ENCODE measurements at regions not wholly inside any gene's neighbourhood (a gene's known extent, or its start where the extent isn't known, plus 50 kb on each side); places are given as distances from the start of the nearest gene placed in this dataset.
A peak's percentile ranks its signal among the peaks of the same experiment; 100 is the strongest.

DNA sequence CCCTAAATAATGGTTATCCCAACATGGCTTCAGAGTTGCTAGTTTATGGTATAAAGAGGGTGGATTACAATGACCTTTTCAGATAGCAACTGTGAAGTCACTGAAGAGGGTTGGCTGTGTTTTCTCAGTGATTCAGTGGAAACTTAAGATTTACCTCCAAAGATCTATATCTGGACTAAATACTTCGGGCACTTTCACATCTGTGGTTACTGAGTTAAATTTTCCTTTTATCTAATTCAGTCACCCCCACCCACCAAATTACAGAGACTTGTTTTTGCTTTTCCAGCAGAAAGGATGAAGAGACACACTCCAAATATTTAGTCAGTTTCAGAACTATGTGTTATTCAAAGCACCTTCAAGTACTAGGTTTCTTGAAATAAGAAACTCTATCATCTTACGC, 573.2 kb downstream of the CCDC171 start:
- DNase-seq (ENCODE audit: low read depth, low spot score), result no peak
- H3K27ac ChIP-seq, result no peak overlapping the region

DNA sequence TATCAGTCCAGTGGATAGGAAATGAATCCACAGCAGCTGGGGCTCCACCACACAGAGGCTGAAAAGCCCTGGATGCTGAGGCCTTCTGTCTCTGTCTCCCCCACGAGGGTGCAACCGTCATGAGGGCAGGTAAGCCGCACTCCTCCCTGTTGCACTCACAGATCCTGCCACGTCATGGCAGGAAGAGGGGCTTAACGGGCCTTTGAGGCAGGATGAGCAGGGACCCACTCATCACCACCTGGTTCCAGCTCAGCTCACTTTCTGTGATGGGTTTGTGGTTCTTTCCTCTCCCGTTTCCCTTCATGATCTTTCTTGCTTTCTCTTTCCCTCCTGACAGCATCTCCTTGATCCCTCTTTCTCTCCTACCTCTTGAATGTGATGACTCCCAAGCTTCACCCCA, 575.2 kb downstream of the CCDC171 start:
- DNase-seq (ENCODE audit: low read depth, low spot score), result no peak

DNA sequence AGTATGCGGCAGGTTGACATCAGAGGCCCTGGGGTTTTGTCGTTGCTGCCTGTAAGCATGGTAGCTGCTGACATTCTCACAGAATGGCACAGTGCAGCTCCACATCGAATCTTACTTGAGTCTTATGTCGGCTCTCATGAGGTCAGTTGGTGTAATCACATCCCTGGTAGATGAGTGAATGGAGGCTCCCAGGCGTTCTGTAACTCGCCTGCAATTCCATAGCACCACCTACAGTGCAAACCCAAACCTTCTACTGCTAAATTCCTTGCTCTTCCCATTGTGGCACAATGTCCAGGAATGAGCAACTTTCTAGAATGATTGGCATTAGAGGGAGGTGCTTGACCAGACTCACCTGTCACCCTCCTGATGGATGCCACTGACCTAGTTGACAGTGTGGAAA, 578.4 kb downstream of the CCDC171 start:
- no peak for DNase-seq (ENCODE audit: low read depth, low spot score)
- no peak overlapping the region for H3K27ac ChIP-seq

More for the DNA sequence above, 575.2 kb downstream of the CCDC171 start:
- no peak overlapping the region for H3K27ac ChIP-seq

DNA sequence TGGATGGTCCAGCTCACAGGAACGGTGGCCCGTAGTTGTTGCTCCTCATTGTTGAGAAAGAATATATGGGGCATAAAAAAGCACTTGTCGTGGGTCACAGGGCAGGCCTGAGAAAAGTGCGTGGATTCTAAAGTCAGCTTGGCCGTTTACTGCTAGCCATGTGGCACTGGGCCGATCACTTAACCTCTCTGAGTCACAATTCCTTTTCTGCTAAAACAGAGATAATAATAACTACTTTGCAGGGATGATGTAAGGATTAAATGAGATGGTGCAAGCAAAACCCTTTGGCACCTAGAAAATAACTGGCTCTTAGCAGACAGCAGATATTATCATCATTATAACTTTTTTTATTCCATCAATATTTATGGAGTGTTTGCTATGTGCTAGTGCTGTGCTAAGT, 579.7 kb downstream of the CCDC171 start:
- H3K27ac ChIP-seq, result no peak overlapping the region
- no peak for DNase-seq (ENCODE audit: low read depth, low spot score)

DNA sequence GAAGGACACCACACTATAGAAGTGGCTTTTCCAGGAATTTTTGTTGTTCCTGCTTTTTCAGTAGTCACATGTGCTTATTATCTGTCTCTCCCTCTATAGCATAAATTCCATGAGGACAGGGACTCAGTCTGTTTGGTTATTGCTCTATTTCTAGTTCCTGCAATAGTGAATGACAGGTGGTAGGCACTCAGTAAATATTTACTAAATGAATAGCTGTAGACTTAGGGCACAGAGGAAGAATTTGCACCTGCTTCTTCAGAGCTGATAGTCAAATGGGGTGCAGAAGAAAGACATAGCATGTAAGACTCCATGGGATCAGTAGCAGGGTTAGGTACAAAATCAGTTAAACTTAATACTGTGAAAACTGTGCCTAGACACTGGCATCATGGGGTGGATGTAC, 580.2 kb downstream of the CCDC171 start:
- no peak for DNase-seq (ENCODE audit: low read depth, low spot score)
- no peak overlapping the region for H3K27ac ChIP-seq

DNA sequence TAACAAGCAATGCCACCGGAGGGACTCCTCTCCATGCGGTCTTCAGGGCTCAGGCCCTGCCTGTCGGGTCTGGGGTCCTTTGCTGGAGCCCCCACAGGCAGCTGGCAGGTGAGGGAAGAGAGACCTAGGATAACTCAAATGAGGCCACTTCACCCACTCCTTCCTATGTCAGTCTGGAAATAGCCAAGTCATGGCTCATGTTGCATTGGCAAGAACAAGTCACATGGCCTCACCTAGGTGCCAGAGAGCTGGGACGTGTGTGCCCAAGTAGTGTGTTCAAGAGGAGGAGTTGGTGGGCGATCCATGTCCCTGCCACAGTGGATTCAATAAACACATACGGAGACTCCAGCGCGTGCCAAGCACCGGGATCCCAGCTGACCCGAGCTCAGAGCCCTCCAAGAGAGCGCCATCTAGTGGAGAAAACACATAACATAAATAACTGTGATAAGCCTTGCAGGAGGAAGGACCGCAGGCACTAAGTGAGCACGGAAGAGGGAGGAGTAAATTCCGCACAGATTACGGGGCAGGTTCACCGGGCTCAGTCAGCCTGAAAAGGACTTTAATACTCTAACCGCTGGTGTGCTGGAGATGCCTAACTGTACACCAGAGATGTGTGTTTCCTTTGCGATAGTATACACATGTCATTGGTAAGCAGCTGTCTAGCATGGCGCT, 580.8 kb downstream of the CCDC171 start:
- peak; percentile 43 for DNase-seq (ENCODE audit: low read depth, low spot score)
- H3K27ac ChIP-seq, result peak overlapping the region; percentile 70

DNA sequence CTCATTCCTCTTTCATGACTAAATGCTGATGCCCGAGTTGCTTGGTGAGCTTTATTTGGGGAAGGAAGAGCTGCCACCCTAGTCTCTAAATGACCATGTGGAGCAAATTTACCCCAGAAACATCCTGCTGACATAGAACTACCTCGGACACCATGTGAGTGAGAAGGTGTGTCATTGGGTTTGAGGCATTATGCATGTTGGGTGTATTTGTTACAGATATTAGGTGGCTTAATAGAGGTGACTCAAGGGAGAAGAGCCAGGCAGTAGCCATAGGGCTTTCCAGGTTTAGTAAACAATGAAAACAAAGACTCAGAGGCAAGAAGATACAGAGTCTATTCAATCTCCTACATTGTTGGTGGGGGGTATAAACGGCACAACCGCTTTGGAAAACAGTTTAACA, 581.5 kb downstream of the CCDC171 start:
- no peak for DNase-seq (ENCODE audit: low read depth, low spot score)

DNA sequence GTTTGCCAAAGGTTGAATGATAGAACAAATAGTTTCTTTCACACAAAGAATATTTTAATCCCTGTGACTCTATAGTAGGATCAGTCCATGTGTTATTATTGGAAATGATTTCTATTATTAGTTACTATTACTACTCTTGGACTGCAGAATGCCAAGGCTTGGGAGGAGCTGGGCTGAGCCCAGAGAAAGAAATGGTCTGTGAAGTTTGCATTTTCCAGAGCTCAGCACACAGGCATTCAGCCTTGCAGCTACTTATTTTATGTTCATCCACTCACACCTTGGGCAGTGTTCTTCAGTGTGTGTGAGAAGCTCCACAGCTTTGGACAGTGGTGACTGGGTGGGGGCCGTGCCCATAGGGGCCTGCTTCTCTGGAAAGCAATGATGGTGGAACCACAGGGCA, 583.1 kb downstream of the CCDC171 start:
- H3K27ac ChIP-seq, result no peak overlapping the region
- DNase-seq (ENCODE audit: low read depth, low spot score), result no peak

More for the DNA sequence above, 581.5 kb downstream of the CCDC171 start:
- H3K27ac ChIP-seq, result peak overlapping the region; percentile 70

DNA sequence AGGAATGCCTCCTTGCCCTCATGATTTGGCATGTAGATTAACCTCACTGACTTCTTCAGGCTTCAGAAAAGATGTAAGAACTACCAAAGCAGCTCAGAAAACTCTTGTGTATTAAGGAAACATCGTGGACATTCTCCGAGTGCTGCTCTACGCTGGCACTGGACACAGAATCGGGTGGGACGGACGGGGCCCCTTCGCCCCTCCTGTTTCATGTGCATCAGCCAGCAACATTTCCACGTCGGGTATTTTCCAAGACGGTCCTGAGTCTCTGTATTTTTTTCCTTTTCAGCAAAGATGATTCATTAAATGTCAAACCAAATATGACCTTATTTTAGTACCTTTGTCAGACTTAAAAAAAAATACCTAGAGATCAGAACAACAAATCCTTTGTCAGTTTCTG, 583.6 kb downstream of the CCDC171 start:
- no peak for DNase-seq (ENCODE audit: low read depth, low spot score)
- H3K27ac ChIP-seq, result no peak overlapping the region

DNA sequence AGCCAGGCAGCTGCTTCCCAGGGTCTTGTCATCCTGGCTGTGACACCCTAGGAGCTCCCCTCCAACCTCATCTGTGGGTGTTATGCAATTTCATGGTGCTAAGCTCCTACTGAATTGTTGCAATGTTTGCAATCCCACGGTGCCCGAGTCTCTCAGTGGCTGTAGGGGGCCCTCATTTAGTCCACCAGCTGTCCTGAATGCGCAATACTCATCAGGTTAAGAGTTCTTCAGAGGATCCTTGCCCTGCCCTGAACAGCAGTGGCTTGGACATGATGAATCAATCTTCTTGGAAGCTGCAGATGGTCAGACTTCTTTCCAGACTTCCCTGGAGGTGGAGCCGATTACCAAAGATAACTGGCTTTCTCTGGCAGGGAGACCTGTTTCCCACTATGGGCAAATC, 584.1 kb downstream of the CCDC171 start:
- DNase-seq (ENCODE audit: low read depth, low spot score), result no peak
- no peak overlapping the region for H3K27ac ChIP-seq

DNA sequence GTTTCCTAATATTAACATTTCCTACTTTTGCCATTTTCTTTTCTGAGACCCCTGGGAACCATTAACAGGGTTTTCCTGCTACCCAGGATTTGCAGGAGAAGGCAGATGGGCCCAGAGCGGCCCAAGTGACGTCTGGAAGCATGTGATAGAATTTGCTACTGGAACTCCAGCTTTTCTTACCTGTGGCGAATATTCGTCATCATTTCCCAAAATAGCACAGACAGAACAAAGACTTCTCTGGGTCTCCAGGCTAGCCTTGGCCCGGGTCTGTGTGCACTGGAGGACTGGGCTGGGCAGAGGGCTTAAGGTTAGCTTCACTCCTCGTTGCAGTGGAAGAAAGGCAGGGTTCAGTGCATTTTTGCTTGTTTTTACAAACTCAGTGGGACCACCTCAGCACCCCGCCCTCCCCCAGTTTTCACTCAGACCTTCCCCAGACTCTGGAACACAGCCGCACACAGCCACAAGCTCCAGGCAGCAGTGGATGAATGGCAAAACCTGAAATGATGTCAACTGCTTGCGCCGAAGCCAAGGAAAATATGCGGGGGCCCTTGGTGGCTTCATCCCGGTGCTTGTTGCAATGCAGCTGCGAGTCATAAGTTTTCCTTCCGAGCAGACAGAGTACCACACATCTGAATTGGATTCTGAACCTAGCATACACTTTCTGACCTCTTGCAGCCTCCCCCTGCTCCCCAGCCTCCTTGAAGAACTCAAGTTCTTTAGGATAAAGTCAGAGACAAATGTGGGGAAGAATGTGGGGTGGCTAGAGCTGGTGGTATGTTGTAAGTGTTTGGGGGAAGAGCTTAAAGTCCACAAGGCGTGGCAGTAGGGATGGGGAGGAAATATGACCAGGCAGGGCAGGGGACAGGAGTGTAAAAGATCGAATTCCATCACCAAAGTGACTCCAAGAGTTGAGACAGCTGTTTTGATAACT, 586.0 kb downstream of the CCDC171 start:
- no peak for DNase-seq (ENCODE audit: low read depth, low spot score)
- H3K27ac ChIP-seq, result no peak overlapping the region

DNA sequence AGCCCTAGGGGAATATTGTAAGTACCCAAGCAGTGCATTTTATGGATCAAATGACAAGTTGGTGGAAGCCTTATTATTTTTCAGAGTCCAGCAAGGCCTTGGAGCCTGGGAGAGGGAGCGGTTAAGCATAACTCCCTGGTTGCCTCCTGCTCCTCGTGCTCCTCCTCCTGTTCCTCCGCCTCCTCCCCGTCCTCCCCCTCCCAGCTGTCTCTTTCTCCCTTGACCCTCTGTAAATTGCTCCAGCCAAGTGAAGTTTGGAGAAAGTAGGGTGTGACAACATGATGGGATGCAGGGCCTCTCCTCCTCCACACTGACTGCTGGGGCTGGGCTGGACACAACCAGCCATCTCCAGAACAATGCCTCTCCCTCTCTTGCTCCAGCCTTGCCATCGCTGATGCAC, 586.9 kb downstream of the CCDC171 start:
- no peak for DNase-seq (ENCODE audit: low read depth, low spot score)
- H3K27ac ChIP-seq, result no peak overlapping the region

DNA sequence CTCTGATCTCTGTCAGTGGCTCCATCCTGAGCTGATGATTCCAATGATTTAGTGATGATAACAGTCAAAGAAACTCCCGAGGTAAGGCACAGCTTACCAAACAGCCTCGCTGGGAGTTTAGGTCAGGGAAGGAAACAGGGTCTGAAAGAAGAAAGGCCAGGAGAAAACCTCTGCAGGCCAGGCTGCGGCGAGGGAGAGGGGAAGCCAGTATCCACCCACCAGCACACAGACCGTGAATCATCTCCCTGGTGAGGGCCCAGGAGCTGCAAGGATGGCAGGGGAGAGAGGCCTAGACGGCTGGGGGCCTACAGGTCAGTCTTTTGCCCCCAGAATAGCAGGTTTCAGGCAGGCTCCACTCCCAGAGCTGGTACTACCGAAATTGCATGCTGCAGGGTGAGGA, 590.5 kb downstream of the CCDC171 start:
- DNase-seq (ENCODE audit: low read depth, low spot score), result no peak
- no peak overlapping the region for H3K27ac ChIP-seq

DNA sequence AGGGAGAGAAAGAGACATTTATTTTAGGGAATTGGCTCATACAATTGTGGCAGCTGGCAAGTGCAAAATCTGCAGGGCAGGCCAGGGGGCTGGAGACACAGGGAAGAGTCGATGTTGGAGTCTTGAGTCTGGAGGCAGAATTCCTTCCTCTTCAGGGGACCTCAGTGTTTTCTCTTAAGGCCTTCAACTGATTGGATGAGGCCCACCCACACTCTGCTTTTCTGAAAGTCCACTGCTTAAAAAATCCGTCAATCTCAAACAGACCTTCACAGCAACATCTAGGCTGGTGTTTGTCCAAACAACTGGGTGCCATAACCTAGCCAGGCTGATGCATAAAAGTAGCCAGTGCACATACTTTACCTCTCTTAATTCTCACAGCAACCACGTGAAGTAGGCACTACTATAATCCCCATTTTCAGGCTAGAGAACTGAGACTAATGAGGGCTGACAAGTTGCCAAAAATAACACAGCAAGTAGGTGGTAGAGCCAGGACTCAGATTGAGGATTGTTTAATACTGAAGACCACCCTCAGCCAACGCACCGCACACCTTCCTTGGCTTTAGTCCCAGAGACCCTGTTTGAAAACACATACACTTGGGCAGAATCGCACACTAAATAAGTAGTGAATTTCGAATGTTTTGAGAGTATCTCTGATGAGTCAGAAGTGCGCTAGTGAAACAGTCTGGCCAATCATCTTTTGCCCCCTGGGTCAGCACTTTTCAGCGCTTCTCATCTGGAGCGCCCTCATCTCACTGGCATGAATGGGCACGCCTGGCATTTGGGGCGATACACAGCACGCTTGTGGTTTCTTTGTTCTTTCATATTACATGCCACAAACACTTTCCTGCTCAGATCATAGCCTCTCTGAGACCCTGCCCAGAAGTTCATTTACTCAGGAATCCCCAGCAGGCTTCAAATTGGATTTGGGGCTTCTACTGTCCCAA, 591.4 kb downstream of the CCDC171 start:
- peak; percentile 91 for DNase-seq (ENCODE audit: low read depth, low spot score)
- H3K27ac ChIP-seq, result peak overlapping the region; percentile 48

DNA sequence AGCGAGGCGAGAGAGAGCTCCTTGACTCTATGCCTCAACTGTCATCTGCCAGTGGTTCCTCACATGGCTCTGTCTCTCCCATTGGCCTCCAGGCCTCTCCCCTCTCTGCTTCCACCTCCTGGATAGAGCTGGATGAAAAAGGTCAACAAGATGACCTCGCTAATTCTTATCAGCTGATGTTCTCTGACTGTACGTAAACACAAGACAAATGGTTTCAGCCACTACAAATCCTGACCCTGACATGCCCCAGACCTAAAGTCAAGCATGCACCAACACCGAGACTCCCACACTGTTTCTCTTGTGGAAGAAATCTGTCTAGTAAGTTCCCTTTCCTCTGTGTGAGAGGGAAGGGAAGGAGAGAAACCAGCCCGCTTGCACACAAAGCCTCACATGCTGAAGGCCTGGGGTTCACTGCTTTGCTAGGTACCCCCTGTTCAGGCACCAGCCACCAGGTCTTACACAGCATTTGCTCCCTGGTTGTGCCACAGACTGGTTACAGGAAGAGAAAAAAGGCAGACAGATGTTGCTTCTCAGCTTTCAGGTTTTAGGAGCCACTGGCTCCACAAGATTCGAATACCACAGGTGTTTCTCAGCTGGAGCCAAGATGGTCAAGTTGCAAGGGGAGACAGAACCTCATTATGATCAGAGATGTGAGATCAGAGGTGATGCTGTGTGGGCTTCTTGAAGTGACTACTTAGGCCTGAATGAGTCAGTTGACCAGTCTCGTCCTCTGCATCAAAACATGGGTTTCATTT, 592.5 kb downstream of the CCDC171 start:
- no peak for DNase-seq (ENCODE audit: low read depth, low spot score)
- peak overlapping the region; percentile 48 for H3K27ac ChIP-seq

DNA sequence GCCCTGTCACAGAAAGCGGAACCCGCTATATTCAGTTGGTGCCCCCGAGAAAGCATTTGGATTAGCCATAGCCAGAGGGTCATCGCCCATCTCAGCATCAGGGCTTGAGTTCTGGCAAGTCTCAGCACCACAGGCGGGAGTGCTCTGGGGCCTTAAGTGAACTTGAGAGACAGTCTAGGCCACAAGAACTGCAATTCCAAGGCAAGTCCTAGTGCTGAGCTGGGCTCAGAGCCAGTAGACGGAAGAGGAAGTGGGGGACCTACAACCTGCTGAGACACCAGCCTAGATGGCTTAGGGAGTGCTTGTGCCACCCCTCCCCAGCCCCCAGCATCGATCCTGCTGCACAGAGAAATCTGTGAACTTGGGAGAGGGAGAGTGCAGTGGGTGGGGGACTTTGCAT, 594.9 kb downstream of the CCDC171 start:
- no peak overlapping the region for H3K27ac ChIP-seq
- no peak for DNase-seq (ENCODE audit: low read depth, low spot score)

DNA sequence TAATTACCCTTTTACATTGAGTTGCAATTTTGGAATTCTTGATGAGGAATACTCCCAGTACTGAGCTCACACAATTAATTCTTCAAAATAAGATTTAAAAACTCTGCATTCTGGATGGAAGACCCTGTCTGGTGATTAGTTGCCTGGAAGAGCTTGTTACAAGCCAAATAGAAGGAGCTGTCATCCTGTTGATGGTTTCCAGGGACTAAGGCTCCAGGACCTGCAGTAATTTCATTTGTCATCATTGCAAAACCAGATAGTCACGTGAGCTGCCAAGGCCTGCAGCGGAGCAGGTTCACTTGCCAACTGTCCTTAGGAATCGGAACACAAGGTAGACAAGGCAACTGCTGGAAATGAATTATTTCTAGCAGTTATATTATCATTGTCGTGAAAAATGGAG, 597.7 kb downstream of the CCDC171 start:
- DNase-seq (ENCODE audit: low read depth, low spot score), result peak; percentile 34
- H3K27ac ChIP-seq, result no peak overlapping the region

DNA sequence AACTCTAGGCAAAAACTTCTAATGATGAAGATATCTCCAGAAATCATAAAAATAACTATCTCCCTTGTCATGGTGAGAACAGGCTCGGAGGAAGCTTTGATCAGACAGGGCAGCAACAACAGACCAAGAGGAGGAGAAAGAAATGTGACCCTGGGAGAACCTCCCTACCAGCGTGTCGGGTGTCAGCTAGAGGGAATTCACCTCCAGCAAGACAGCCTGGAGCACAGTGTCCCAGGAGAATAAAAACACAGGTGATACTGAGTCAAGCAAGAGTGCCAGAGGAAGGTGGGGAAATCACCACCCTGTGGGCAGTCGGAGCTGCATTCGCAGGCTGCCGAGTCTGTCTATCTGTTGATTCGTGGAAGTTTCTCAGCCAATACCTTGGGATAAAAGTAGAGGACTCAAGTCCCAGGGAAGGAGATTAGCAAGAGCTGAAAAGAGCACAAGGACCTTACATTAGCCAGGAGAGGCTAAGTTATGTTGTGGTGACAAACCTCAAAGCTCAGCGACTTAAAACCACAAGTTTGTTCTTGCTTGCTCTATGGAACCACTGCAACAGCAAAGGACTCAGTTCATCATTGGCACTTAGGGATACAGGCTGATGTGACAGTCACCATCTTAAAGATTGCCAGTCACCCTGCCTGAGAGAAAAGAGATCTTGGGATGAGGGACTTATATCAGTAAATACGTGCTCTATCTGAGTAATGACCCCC, 598.3 kb downstream of the CCDC171 start:
- DNase-seq (ENCODE audit: low read depth, low spot score), result no peak
- no peak overlapping the region for H3K27ac ChIP-seq

All from epithelial cell of prostate (primary cell).